ENCODE measurements at regions not wholly inside any gene's neighbourhood (a gene's known extent, or its start where the extent isn't known, plus 50 kb on each side); places are given as distances from the start of the nearest gene placed in this dataset.

GRCh38 chr3:96022676-96023075 is 791.7 kb upstream of the EPHA6 start:
- Histone ChIP-seq H3K4me3 (ENCODE audit: low read length) (no peak overlapping the region), H3K27me3 (ENCODE audit: control insufficient read depth in 1 of 2, insufficient read depth in 2 of 2, low read length in 2 of 2) (no peaks in the 10 kb centered on the region), H3K27ac (ENCODE audit: low read depth in 1 of 2, low read length in 2 of 2) (no peak overlapping the region), H3K36me3 (ENCODE audit: insufficient read depth, low read length) (no peaks in the 10 kb centered on the region), H3K4me1 (ENCODE audit: insufficient read depth, low read length) (no peaks in the 10 kb centered on the region), H3K9me3 (ENCODE audit: control insufficient read depth in 1 of 2, insufficient read depth in 1 of 2, low read length in 2 of 2) (peaks cover 0 to 6% of the 10 kb centered on the region in 2 experiments)
- POLR2A ChIA-PET = no interaction called here
- intact Hi-C loops (cut with DNase I, micrococcal nuclease) = no loop called here
- Mint-ChIP-seq H3K36me3 (ENCODE audit: low read depth) (no peaks in the 10 kb centered on the region), H3K4me1 (ENCODE audit: low read depth) (no peaks in the 10 kb centered on the region), H3K4me3 (no peak overlapping the region), H3K9me3 (peaks cover 3% of the 10 kb centered on the region), H3K27ac (no peak overlapping the region), H3K27me3 (no peaks in the 10 kb centered on the region)
- TF ChIP-seq CTCF (IDR thresholded peaks at IDR 0.05) = no peak
- CTCF ChIA-PET = no interaction called here
- ATAC-seq (ENCODE audit: poor library complexity) (no peak), DNase-seq (no peak)

GRCh38 chr3:96027718-96028117 is 786.7 kb upstream of the EPHA6 start:
- intact Hi-C loops (cut with DNase I, micrococcal nuclease) = loop anchor here in 1 of 2 experiments (5.0 kb wide), 1 partner anchor 50 kb away; no protein-coding TSS in a partner anchor
- no peak for TF ChIP-seq CTCF (IDR thresholded peaks at IDR 0.05)

GRCh38 chr3:96039632-96040031 is 774.8 kb upstream of the EPHA6 start:
- no peak for TF ChIP-seq CTCF (IDR thresholded peaks at IDR 0.05)
- H3K9me3 Mint-ChIP-seq = no peaks in the 10 kb centered on the region
- no peaks in the 10 kb centered on the region for H3K36me3 ChIP-seq (ENCODE audit: insufficient read depth, low read length)
- ATAC-seq (ENCODE audit: poor library complexity) (no peak), DNase-seq (no peak)
- ChIA-PET POLR2A (no interaction called here), CTCF (no interaction called here)
- H3K4me3 ChIP-seq (ENCODE audit: low read length) = no peak overlapping the region
- H3K27ac Mint-ChIP-seq = no peak overlapping the region
- no peaks in the 10 kb centered on the region for H3K4me1 ChIP-seq (ENCODE audit: insufficient read depth, low read length)
- intact Hi-C loops (cut with DNase I, micrococcal nuclease) = no loop called here
- H3K27me3 Mint-ChIP-seq = no peaks in the 10 kb centered on the region
- no peaks in the 10 kb centered on the region for H3K36me3 Mint-ChIP-seq (ENCODE audit: low read depth)
- H3K9me3 ChIP-seq (ENCODE audit: control insufficient read depth in 1 of 2, insufficient read depth in 1 of 2, low read length in 2 of 2) = peaks cover 0 to 1% of the 10 kb centered on the region in 2 experiments
- H3K27me3 ChIP-seq (ENCODE audit: control insufficient read depth in 1 of 2, insufficient read depth in 2 of 2, low read length in 2 of 2) = no peaks in the 10 kb centered on the region
- H3K4me1 Mint-ChIP-seq (ENCODE audit: low read depth) = no peaks in the 10 kb centered on the region
- H3K27ac ChIP-seq (ENCODE audit: low read depth in 1 of 2, low read length in 2 of 2) = no peak overlapping the region
- no peak overlapping the region for H3K4me3 Mint-ChIP-seq

More at GRCh38 chr3:96027718-96028117, 786.7 kb upstream of the EPHA6 start:
- Histone ChIP-seq H3K4me1 (ENCODE audit: insufficient read depth, low read length) (no peaks in the 10 kb centered on the region), H3K36me3 (ENCODE audit: insufficient read depth, low read length) (no peaks in the 10 kb centered on the region), H3K4me3 (ENCODE audit: low read length) (no peak overlapping the region), H3K27me3 (ENCODE audit: control insufficient read depth in 1 of 2, insufficient read depth in 2 of 2, low read length in 2 of 2) (no peaks in the 10 kb centered on the region), H3K27ac (ENCODE audit: low read depth in 1 of 2, low read length in 2 of 2) (no peak overlapping the region), H3K9me3 (ENCODE audit: control insufficient read depth in 1 of 2, insufficient read depth in 1 of 2, low read length in 2 of 2) (peaks cover 0 to 6% of the 10 kb centered on the region in 2 experiments)
- H3K27ac Mint-ChIP-seq = no peak overlapping the region
- H3K4me3 Mint-ChIP-seq = no peak overlapping the region
- POLR2A ChIA-PET = no interaction called here
- peaks cover 6% of the 10 kb centered on the region for H3K9me3 Mint-ChIP-seq
- DNase-seq (no peak), ATAC-seq (ENCODE audit: poor library complexity) (no peak)
- H3K4me1 Mint-ChIP-seq (ENCODE audit: low read depth) = no peaks in the 10 kb centered on the region
- CTCF ChIA-PET = no interaction called here
- H3K27me3 Mint-ChIP-seq = no peaks in the 10 kb centered on the region
- no peaks in the 10 kb centered on the region for H3K36me3 Mint-ChIP-seq (ENCODE audit: low read depth)
